Heart left ventricle (tissue), 13 donors: ENCODE measurements at regions not wholly inside any gene's neighbourhood (a gene's known extent, or its start where the extent isn't known, plus 50 kb on each side); places are given as distances from the start of the nearest gene placed in this dataset.

Experiments used
- CTCF ChIP-seq, 12 donors: fragments of 200-600 bp; sonication (generic) in 4 of 12; IDR thresholded peaks; one replicate each; pipeline versions ENCODE4 v1.5.0 to v1.8.0; 2018 to 2022; ENCODE audit warnings: antibody characterized with exemption in 12 of 12, mild to moderate bottlenecking in 5 of 12
- POLR2A ChIP-seq, 2 donors: fragments of 450-650 bp; IDR thresholded peaks; one replicate each; pipeline ENCODE4 v1.6.1; 2017; ENCODE audit warnings: antibody characterized with exemption in 2 of 2, mild to moderate bottlenecking in 2 of 2, moderate library complexity in 2 of 2
- donor health status: ischemic (EF 13 %, LVEDD 7.1; RV severe dilation, severe dysfunction).
- donor health status: DM: no; HTN: yes; CAD: no.
- donor health status: DM: no; HTN: no; CAD: no.
- donor health status: ischemic (EF 25% LVEDD 6.9; RV normal size, moderate dysfunction).
- donor health status: ischemic (EF 25% LVEDD 5.7; RV mildly dilated, moderate dysfunction).
- donor health status: ischemic (EF 35%, LVEDD 5.7; RV mildly dilated, moderate dysfunction).
- donor health status: nonischemic (EF 11% LVEDD 7.7; RV severe dilation, severe dysfunction).
- donor health status: DM: yes; HTN: yes; CAD: no.
- donor health status: PGD.
- donor health status: ischemic (EF 29% LVEDD 5.4; RV normal size, mild dysfunction).
- donor health status: nonischemic (EF 23%, LVEDD 6.1; RV moderate dilation, normal function).

GRCh38 chr11:95693298-95693697 lies 96.3 kb downstream of the FAM76B start:
- TF ChIP-seq CTCF (IDR thresholded peaks at IDR 0.05) (no peak), POLR2A (IDR thresholded peaks at IDR 0.05) (no peak)
